Pancreas (tissue), 10 donors: ENCODE measurements at regions not wholly inside any gene's neighbourhood (a gene's known extent, or its start where the extent isn't known, plus 50 kb on each side); places are given as distances from the start of the nearest gene placed in this dataset.

ENCODE experiments used
- ATAC-seq, 4 donors: fragments of 200-7000 bp; cut with Tn5 transposase; one replicate each; pipeline versions ENCODE4 v1.8.0 to v1.9.1; 2020; ENCODE audit warnings: mild to moderate bottlenecking in 4 of 4, moderate library complexity in 4 of 4
- DNase-seq, 6 donors: peaks; one replicate each; pipeline ENCODE4 v3.0.0-alpha.2; 2020
- FAIRE-seq: peaks from 2 replicates; lab custom pipeline; 2012; peaks lifted over from hg19 to GRCh38; lab: Jason Lieb, UNC
- H3K27ac ChIP-seq, 4 donors: fragments of 200-600 bp; sonication (generic); 1 replicate in 3 of 4; 2 replicates in 1 of 4; pipeline versions ENCODE4 v1.5.0 to v1.8.0; 2020
- H3K27me3 ChIP-seq, 4 donors: fragments of 200-600 bp; one replicate each; pipeline ENCODE4 v1.8.0; 2021
- H3K36me3 ChIP-seq, 3 donors: fragments of 200-600 bp; sonication (generic) in 1 of 3; one replicate each; pipeline versions ENCODE4 v1.5.0 to v1.8.0; 2020 to 2021
- H3K4me1 ChIP-seq, 3 donors: fragments of 200-600 bp; one replicate each; pipeline ENCODE4 v1.8.0; 2021
- H3K4me3 ChIP-seq, 4 donors: fragments of 200-600 bp; sonication (generic) in 2 of 4; one replicate each; pipeline versions ENCODE4 v1.5.0 to v1.8.0; 2020 to 2021
- H3K9me3 ChIP-seq, 4 donors: fragments of 200-600 bp; one replicate each; pipeline ENCODE4 v1.8.0; 2021
- WGBS, 2 donors: extraction: QIAGEN DNeasy Blood & Tissue Kit; methylation state at CpG; one replicate each; pipeline ENCODE4 v1.1.7; 2013; 5-methylcytosine and 5-hydroxymethylcytosine counted together
- intact Hi-C, 3 donors: fragments of 100-400 bp; cut with DNase I; formaldehyde crosslinking; loops; one replicate each; pipeline versions ENCODE4 v1.11.1 to v1.14.2; 2022
- TF ChIP-seq, protein P1 (sequence below), 4 donors: fragments of 200-600 bp; sonication (generic) in 3 of 4; IDR thresholded peaks; one replicate each; pipeline versions ENCODE4 v1.5.0 to v1.8.0; 2021; ENCODE audit warnings: antibody characterized with exemption in 4 of 4
- donor health status: healthy with polysubstance abuse.
- donor health status: DM: no; HTN: no; CAD: no; lungs with moderate emphysema.
- donor health status: DM: no; HTN: no; CAD: no.
- donor health status: control.
- donor health status: control.
- donor health status: Bipolar disorder and iron deficiency.
- donor health status: DM: yes; HTN: yes; CAD: no.
- donor health status: DM: no; HTN: no; CAD: no.
- donor health status: DM: no; HTN: no; CAD: no.
- donor health status: DM: yes; HTN: yes; CAD: no.

DNA sequence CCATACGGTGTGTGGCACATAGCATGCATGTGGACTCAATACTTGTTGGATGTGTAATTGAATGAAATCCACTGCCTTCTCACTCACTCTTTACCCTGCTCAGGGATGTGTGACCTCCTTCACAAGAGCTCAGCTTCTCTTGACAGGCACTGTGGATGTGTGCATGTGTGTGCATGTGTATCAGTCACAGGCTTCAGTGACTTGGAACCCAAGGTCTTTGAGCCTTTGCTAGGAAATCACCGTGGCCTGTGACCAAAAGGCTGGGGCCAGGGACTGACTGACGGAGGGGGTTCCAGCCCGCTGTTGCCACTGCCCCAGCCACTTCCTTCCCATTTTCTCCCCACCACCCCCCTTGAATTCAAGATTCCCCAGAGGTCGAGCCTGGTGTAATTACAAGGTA is 144.4 kb upstream of the POU3F1 start:
- H3K9me3 ChIP-seq = no peaks in the 10 kb centered on the region
- ATAC-seq = no peak
- FAIRE-seq = no peak
- no peaks in the 10 kb centered on the region for H3K27me3 ChIP-seq
- no peak overlapping the region for H3K4me3 ChIP-seq
- no peaks in the 10 kb centered on the region for H3K4me1 ChIP-seq
- DNase-seq = no peak
- WGBS, 2 donors = 56 to 62% methylated on average over 5 of the region's 5 CpGs
- no peaks in the 10 kb centered on the region for H3K36me3 ChIP-seq
- TF ChIP-seq, protein P1, sequence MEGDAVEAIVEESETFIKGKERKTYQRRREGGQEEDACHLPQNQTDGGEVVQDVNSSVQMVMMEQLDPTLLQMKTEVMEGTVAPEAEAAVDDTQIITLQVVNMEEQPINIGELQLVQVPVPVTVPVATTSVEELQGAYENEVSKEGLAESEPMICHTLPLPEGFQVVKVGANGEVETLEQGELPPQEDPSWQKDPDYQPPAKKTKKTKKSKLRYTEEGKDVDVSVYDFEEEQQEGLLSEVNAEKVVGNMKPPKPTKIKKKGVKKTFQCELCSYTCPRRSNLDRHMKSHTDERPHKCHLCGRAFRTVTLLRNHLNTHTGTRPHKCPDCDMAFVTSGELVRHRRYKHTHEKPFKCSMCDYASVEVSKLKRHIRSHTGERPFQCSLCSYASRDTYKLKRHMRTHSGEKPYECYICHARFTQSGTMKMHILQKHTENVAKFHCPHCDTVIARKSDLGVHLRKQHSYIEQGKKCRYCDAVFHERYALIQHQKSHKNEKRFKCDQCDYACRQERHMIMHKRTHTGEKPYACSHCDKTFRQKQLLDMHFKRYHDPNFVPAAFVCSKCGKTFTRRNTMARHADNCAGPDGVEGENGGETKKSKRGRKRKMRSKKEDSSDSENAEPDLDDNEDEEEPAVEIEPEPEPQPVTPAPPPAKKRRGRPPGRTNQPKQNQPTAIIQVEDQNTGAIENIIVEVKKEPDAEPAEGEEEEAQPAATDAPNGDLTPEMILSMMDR (IDR thresholded peaks at IDR 0.05) = no peak
- no peak overlapping the region for H3K27ac ChIP-seq
- intact Hi-C loops = no loop called here

DNA sequence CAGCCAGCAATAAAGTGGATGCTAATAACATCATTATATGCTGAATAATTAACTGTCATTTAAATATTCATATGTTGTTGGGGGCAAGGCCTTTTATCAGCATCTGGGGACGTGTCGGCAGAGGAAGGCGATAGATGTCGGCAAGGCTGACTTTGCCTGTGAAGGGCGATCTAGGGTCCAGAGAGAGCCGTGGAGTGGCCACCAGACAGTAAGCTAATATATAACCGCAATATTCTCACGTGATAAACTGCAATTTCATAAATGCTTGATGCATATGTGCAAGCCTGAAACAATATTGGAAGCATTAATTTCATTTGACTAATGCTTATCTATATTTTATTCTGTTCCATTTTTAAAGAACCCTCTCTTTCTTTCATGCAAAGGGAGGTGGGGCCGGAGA is 141.0 kb upstream of the POU3F1 start:
- Histone ChIP-seq H3K36me3 (no peaks in the 10 kb centered on the region), H3K27me3 (no peaks in the 10 kb centered on the region), H3K27ac (no peak overlapping the region), H3K4me1 (no peaks in the 10 kb centered on the region), H3K9me3 (no peaks in the 10 kb centered on the region), H3K4me3 (no peak overlapping the region)
- DNase-seq (no peak), FAIRE-seq (no peak), ATAC-seq (no peak)
- TF ChIP-seq, protein P1 (IDR thresholded peaks at IDR 0.05) = no peak
- WGBS, 2 donors = 64 to 69% methylated on average over 9 of the region's 9 CpGs
- intact Hi-C loops = no loop called here

DNA sequence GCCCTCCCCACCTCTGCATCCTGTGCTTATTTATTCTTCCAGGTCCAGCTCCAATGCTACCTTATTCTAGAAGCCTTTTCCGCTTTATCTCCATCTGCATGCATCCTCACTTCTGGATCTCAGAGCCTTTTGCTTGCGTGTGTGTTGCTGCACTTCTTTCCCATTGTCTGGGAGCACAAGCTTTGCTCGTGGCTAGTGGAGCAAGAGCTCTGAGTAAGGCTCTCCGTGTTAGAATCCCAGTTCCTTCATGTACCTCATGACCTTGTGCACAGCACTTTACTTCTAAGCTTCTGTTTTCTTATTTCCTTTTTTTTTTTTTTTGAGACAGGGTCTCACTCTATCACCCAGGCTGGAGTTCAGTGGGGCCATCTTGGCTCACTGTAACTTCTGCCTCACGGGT is 140.0 kb upstream of the POU3F1 start:
- H3K27ac ChIP-seq = no peak overlapping the region
- WGBS, 2 donors = 50 to 66% methylated on average over 5 of the region's 5 CpGs
- ATAC-seq (no peak), DNase-seq (no peak), FAIRE-seq (no peak)
- no peaks in the 10 kb centered on the region for H3K36me3 ChIP-seq
- no peaks in the 10 kb centered on the region for H3K4me1 ChIP-seq
- H3K4me3 ChIP-seq = no peak overlapping the region
- TF ChIP-seq, protein P1 (IDR thresholded peaks at IDR 0.05) = no peak
- no peaks in the 10 kb centered on the region for H3K27me3 ChIP-seq
- H3K9me3 ChIP-seq = no peaks in the 10 kb centered on the region
- intact Hi-C loops = no loop called here

DNA sequence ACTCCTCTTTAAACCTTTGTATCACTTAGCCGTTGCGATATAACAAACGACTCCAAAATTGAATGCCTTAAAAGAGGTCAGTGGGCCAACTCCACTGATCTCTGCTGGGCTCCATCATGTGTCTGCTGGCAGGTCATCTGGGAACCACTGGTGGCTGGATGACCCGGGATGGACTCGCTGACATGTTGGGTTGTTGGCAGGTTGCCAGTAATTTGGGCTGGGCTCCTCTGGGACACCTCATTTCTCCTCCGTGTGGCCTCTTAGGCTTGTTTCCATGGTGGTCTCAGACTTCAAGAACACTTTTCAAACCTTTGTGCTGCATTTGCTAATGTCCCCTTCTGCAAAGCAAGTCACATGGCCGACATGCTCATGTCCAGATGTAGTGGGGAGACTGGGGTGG is 139.3 kb upstream of the POU3F1 start:
- H3K36me3 ChIP-seq = no peaks in the 10 kb centered on the region
- no peaks in the 10 kb centered on the region for H3K9me3 ChIP-seq
- intact Hi-C loops = no loop called here
- no peak overlapping the region for H3K27ac ChIP-seq
- no peak overlapping the region for H3K4me3 ChIP-seq
- no peak for DNase-seq
- TF ChIP-seq, protein P1 (IDR thresholded peaks at IDR 0.05) = no peak
- WGBS, 2 donors = 74 to 75% methylated on average over 7 of the region's 7 CpGs
- no peaks in the 10 kb centered on the region for H3K27me3 ChIP-seq
- FAIRE-seq = no peak
- no peaks in the 10 kb centered on the region for H3K4me1 ChIP-seq
- ATAC-seq = no peak

DNA sequence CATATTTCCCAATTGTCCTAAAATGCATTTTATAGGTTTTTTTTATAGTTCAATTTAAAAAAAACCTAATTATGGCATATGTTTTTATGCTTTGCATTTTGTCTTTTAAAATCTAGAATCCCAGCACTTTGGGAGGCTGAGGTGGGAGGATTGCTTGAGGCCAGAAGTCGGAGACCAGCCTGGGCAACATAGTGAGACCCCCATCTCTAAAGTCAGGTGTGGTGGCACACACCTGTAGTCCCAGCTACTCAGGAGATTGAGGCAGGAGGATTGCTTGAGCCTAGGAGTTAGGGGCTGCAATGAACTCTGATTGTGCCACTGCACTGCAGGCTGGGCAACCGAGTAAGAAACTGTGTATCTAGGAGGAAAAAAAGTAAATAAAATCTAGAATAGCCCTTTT is 137.2 kb upstream of the POU3F1 start:
- TF ChIP-seq, protein P1 (IDR thresholded peaks at IDR 0.05) = no peak
- WGBS, 2 donors = 44 to 45% methylated on average over 2 of the region's 2 CpGs
- intact Hi-C loops = no loop called here
- no peaks in the 10 kb centered on the region for H3K4me1 ChIP-seq
- ATAC-seq (no peak), DNase-seq (no peak), FAIRE-seq (no peak)
- no peak overlapping the region for H3K4me3 ChIP-seq
- no peaks in the 10 kb centered on the region for H3K27me3 ChIP-seq
- no peaks in the 10 kb centered on the region for H3K36me3 ChIP-seq
- H3K9me3 ChIP-seq = no peaks in the 10 kb centered on the region
- H3K27ac ChIP-seq = no peak overlapping the region
